HUES48 (cell line): ENCODE measurements at regions not wholly inside any gene's neighbourhood (a gene's known extent, or its start where the extent isn't known, plus 50 kb on each side); places are given as distances from the start of the nearest gene placed in this dataset.

Experiments
- H3K27ac ChIP-seq: one replicate; pipeline ENCODE4 v1.7.0; 2013; ENCODE audit warnings: low read depth, low read length, inconsistent platforms
- H3K27me3 ChIP-seq: 2 replicates; pipeline ENCODE4 v1.6.1; 2013; ENCODE audit warnings: mild to moderate bottlenecking, low read length; ENCODE audit not compliant: control insufficient read depth, insufficient read depth
- H3K36me3 ChIP-seq: 2 replicates; pipeline ENCODE4 v1.6.1; 2013; ENCODE audit warnings: low read length; ENCODE audit not compliant: control insufficient read depth, insufficient read depth
- H3K4me1 ChIP-seq: 2 replicates; pipeline ENCODE4 v1.6.1; 2013; ENCODE audit warnings: mild to moderate bottlenecking, low read length; ENCODE audit not compliant: control insufficient read depth, insufficient read depth
- H3K4me3 ChIP-seq: 2 replicates; pipeline ENCODE4 v1.5.1; 2013; ENCODE audit warnings: mild to moderate bottlenecking, low read depth, low read length
- H3K9ac ChIP-seq: 2 replicates; pipeline ENCODE4 v1.6.1; 2013; ENCODE audit warnings: mild to moderate bottlenecking, low read depth, low read length, moderate library complexity
- H3K9me3 ChIP-seq: 2 replicates; pipeline ENCODE4 v1.6.1; 2013; ENCODE audit warnings: low read length; ENCODE audit not compliant: control insufficient read depth, insufficient read depth

GRCh38 chr6:137655291-137655690 lies 161.1 kb upstream of the OLIG3 start:
- H3K4me3 ChIP-seq = no peak overlapping the region
- no peaks in the 10 kb centered on the region for H3K4me1 ChIP-seq
- H3K9me3 ChIP-seq = peaks cover 36% of the 10 kb centered on the region
- H3K27ac ChIP-seq = no peak overlapping the region
- H3K36me3 ChIP-seq = no peaks in the 10 kb centered on the region
- H3K27me3 ChIP-seq = no peaks in the 10 kb centered on the region
- H3K9ac ChIP-seq = no peak overlapping the region

- Histone ChIP-seq H3K4me1 (no peaks in the 10 kb centered on the region), H3K9ac (no peak overlapping the region), H3K27me3 (no peaks in the 10 kb centered on the region), H3K27ac (no peak overlapping the region), H3K36me3 (no peaks in the 10 kb centered on the region), H3K4me3 (no peak overlapping the region), H3K9me3 (peaks cover 36% of the 10 kb centered on the region)
Measured at GRCh38 chr6:137656735-137657134, 162.5 kb upstream of the OLIG3 start.

GRCh38 chr6:137657351-137657911 lies 163.2 kb upstream of the OLIG3 start:
- Histone ChIP-seq H3K4me1 (no peaks in the 10 kb centered on the region), H3K9ac (no peak overlapping the region), H3K4me3 (no peak overlapping the region), H3K27me3 (no peaks in the 10 kb centered on the region), H3K36me3 (no peaks in the 10 kb centered on the region), H3K27ac (no peak overlapping the region), H3K9me3 (peaks cover 30% of the 10 kb centered on the region)

GRCh38 chr6:137658287-137658686 lies 164.1 kb upstream of the OLIG3 start:
- H3K9ac ChIP-seq = no peak overlapping the region
- H3K27ac ChIP-seq = no peak overlapping the region
- no peaks in the 10 kb centered on the region for H3K27me3 ChIP-seq
- peaks cover 22% of the 10 kb centered on the region for H3K9me3 ChIP-seq
- H3K36me3 ChIP-seq = no peaks in the 10 kb centered on the region
- H3K4me1 ChIP-seq = no peaks in the 10 kb centered on the region
- H3K4me3 ChIP-seq = no peak overlapping the region

- Histone ChIP-seq H3K4me3 (no peak overlapping the region), H3K27ac (peak overlapping the region; percentile 22), H3K27me3 (no peaks in the 10 kb centered on the region)
Measured at GRCh38 chr6:137659871-137660270, 165.7 kb upstream of the OLIG3 start.

GRCh38 chr6:137660296-137660731 lies 166.1 kb upstream of the OLIG3 start:
- peaks cover 8% of the 10 kb centered on the region for H3K9me3 ChIP-seq
- no peaks in the 10 kb centered on the region for H3K4me1 ChIP-seq
- no peaks in the 10 kb centered on the region for H3K27me3 ChIP-seq
- no peak overlapping the region for H3K4me3 ChIP-seq
- H3K27ac ChIP-seq = peak overlapping the region; percentile 22
- H3K36me3 ChIP-seq = no peaks in the 10 kb centered on the region
- no peak overlapping the region for H3K9ac ChIP-seq

More at GRCh38 chr6:137659871-137660270, 165.7 kb upstream of the OLIG3 start:
- no peaks in the 10 kb centered on the region for H3K4me1 ChIP-seq
- peaks cover 8% of the 10 kb centered on the region for H3K9me3 ChIP-seq
- H3K36me3 ChIP-seq = no peaks in the 10 kb centered on the region
- no peak overlapping the region for H3K9ac ChIP-seq

GRCh38 chr6:137661601-137662000 lies 167.4 kb upstream of the OLIG3 start:
- H3K36me3 ChIP-seq = no peaks in the 10 kb centered on the region
- H3K4me3 ChIP-seq = no peak overlapping the region
- no peaks in the 10 kb centered on the region for H3K9me3 ChIP-seq
- no peak overlapping the region for H3K27ac ChIP-seq
- H3K4me1 ChIP-seq = no peaks in the 10 kb centered on the region
- no peak overlapping the region for H3K9ac ChIP-seq
- no peaks in the 10 kb centered on the region for H3K27me3 ChIP-seq

GRCh38 chr6:137664183-137664582 lies 170.0 kb upstream of the OLIG3 start:
- Histone ChIP-seq H3K36me3 (no peaks in the 10 kb centered on the region), H3K9me3 (no peaks in the 10 kb centered on the region), H3K27ac (no peak overlapping the region), H3K9ac (no peak overlapping the region), H3K27me3 (no peaks in the 10 kb centered on the region), H3K4me3 (no peak overlapping the region), H3K4me1 (no peaks in the 10 kb centered on the region)

GRCh38 chr6:137665342-137665934 lies 171.2 kb upstream of the OLIG3 start:
- H3K36me3 ChIP-seq = no peaks in the 10 kb centered on the region
- H3K27ac ChIP-seq = no peak overlapping the region
- no peaks in the 10 kb centered on the region for H3K27me3 ChIP-seq
- H3K9me3 ChIP-seq = no peaks in the 10 kb centered on the region
- H3K4me1 ChIP-seq = no peaks in the 10 kb centered on the region
- no peak overlapping the region for H3K9ac ChIP-seq
- H3K4me3 ChIP-seq = no peak overlapping the region

GRCh38 chr6:137666202-137666774 lies 172.1 kb upstream of the OLIG3 start:
- Histone ChIP-seq H3K36me3 (no peaks in the 10 kb centered on the region), H3K27me3 (no peaks in the 10 kb centered on the region), H3K4me1 (no peaks in the 10 kb centered on the region), H3K4me3 (no peak overlapping the region), H3K9ac (no peak overlapping the region), H3K27ac (no peak overlapping the region), H3K9me3 (no peaks in the 10 kb centered on the region)

- Histone ChIP-seq H3K9ac (no peak overlapping the region), H3K27me3 (no peaks in the 10 kb centered on the region), H3K9me3 (no peaks in the 10 kb centered on the region), H3K4me1 (no peaks in the 10 kb centered on the region), H3K36me3 (no peaks in the 10 kb centered on the region), H3K4me3 (no peak overlapping the region), H3K27ac (no peak overlapping the region)
Measured at GRCh38 chr6:137673603-137674002, 179.4 kb upstream of the OLIG3 start.
